IPS-20b (cell line): ENCODE measurements at regions not wholly inside any gene's neighbourhood (a gene's known extent, or its start where the extent isn't known, plus 50 kb on each side); places are given as distances from the start of the nearest gene placed in this dataset.
"Not testable (repeated sequence)": the region's sequence is repeated elsewhere in the genome, so short reads cannot be mapped to it uniquely, and the experiment has no call there.

Experiments used
- H3K27ac ChIP-seq: one replicate; pipeline ENCODE4 v1.5.1; 2013; ENCODE audit warnings: low read length
- H3K27me3 ChIP-seq: 2 replicates; pipeline ENCODE4 v1.6.1; 2013; ENCODE audit warnings: mild to moderate bottlenecking, low read length, inconsistent platforms; ENCODE audit not compliant: insufficient read depth
- H3K36me3 ChIP-seq: 2 replicates; pipeline ENCODE4 v1.6.1; 2013; ENCODE audit warnings: low read depth, mild to moderate bottlenecking, inconsistent platforms, low read length, moderate library complexity; ENCODE audit not compliant: insufficient read depth
- H3K4me1 ChIP-seq: 2 replicates; pipeline ENCODE4 v1.6.1; 2013; ENCODE audit warnings: mild to moderate bottlenecking, control low read depth, inconsistent platforms, low read length, moderate library complexity; ENCODE audit not compliant: insufficient read depth
- H3K4me3 ChIP-seq: 2 replicates; pipeline ENCODE4 v1.5.1; 2013; ENCODE audit warnings: mild to moderate bottlenecking, low read length, inconsistent platforms
- H3K9ac ChIP-seq: 2 replicates; pipeline ENCODE4 v1.6.1; 2013; ENCODE audit warnings: low read depth, mild to moderate bottlenecking, inconsistent platforms, low read length, moderate library complexity
- H3K9me3 ChIP-seq: 2 replicates; pipeline ENCODE4 v1.6.1; 2013; ENCODE audit warnings: mild to moderate bottlenecking, low read depth, low read length, inconsistent platforms; ENCODE audit not compliant: insufficient read depth

DNA sequence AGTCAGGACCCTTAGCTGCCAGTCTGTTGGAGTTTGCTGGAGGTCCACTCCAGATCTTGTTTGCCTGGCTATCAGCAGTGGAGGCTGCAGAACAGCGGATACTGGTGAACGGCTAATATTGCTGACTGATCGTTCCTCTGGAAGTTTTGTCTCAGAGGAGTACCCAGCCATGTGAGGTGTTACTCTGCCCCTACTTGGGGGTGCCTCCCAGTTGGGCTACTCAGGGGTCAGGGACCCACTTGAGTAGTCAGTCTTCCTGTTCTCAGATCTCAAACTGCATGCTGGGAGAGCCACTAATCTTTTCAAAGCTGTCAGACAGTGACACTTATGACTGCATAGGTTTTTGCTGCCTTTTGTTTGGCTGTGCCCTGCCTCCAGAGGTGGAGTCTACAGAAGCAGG, 160.5 kb downstream of the OR4A47 start:
- H3K27me3 ChIP-seq, H3K27ac ChIP-seq: not testable (repeated sequence)
- peaks cover 63% of the 10 kb centered on the region for H3K9me3 ChIP-seq

DNA sequence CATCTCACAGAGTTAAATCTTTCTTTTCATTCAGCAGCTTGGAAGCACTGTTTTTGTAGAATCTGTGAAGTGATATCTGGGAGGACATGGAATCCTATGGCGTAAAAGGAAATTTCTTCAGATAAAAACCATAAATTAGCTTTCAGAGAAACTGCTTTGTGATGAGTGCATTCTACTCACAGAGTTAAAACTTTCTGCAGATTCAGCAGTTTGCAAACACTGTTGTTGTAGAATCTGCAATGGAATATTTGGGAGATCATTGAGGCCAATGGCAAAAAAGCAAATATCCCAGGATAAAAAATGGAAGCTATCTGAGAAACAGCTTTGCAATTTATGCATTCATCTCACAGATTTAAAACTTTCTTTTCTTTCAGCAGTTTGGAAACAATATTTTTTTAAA, 180.6 kb downstream of the OR4A47 start:
- Histone ChIP-seq H3K9me3 (peaks cover 98% of the 10 kb centered on the region), H3K36me3 (no peaks in the 10 kb centered on the region), H3K27me3 (no peaks in the 10 kb centered on the region), H3K27ac (no peak overlapping the region), H3K9ac (no peak overlapping the region), H3K4me1 (no peaks in the 10 kb centered on the region), H3K4me3 (no peak overlapping the region)

More for the DNA sequence above, 160.5 kb downstream of the OR4A47 start:
- not testable (repeated sequence) for H3K4me3 ChIP-seq, H3K4me1 ChIP-seq, H3K36me3 ChIP-seq, H3K9ac ChIP-seq

DNA sequence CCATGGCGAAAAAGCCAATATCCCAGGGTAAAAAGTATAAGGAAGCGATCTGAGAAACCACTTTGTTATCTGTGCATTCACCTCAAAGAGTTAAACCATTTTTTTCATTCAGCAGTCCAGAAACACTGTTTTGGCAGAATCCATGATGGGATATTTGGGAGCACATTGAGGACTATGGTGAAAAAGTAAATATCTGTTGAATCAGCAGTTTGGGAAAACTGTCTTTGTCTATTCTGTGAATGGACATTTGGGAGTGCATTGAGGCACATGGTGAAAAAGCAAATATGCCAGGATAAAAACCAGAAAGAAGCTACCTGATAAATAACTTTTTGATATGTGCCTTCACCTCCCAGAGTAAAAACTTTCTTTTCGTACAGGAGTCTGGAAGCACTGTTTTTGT, 187.4 kb downstream of the OR4A47 start:
- Histone ChIP-seq H3K36me3 (no peaks in the 10 kb centered on the region), H3K27me3 (no peaks in the 10 kb centered on the region), H3K27ac (no peak overlapping the region), H3K4me1 (no peaks in the 10 kb centered on the region), H3K9ac (no peak overlapping the region), H3K9me3 (peaks cover 82% of the 10 kb centered on the region), H3K4me3 (no peak overlapping the region)

DNA sequence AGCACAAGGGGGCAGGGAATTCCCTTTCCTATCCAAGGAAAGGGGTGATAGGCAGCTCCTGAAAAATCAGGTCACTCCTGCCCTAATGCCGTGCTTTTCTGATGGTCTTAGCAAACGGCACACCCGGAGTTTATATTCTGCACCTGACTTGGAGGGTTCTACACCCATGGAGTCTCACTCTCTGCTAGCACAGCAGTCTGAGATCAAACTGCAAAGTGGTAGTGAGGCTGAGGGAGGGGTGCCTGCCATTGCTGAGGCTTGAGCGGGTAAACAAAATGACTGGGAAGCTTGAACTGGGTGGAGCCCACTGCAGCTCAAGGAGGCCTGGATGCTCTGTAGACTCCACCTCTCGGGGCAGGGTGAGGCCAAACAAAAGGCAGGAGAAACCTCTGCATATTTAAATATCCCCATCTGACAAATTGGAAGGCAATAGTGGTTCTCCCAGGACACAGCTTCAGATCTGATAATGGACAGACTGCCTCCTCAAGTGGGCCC, 194.7 kb downstream of the OR4A47 start:
- Histone ChIP-seq H3K36me3 (no peaks in the 10 kb centered on the region), H3K27ac (no peak overlapping the region), H3K4me3 (no peak overlapping the region), H3K27me3 (no peaks in the 10 kb centered on the region), H3K9ac (no peak overlapping the region), H3K4me1 (no peaks in the 10 kb centered on the region), H3K9me3 (peaks cover 72% of the 10 kb centered on the region)

DNA sequence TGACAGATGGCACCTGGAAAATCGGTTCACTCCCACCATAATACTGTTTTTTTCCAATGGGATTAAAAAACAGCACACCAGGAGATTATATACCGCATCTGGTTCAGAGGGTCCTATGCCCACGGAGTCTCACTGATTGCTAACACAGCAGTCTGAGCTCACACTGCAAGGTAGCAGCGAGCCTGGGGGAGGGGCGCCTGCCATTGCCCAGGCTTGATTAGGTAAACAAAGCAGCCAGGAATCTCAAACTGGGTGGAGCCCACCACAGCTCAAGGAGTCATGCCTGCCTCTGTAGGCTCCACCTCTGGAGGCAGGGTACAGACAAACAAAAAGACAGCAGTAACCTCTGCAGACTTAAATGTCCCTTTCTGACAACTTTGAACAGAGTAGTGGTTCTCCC, 240.9 kb downstream of the OR4A47 start:
- H3K27ac ChIP-seq, H3K36me3 ChIP-seq, H3K27me3 ChIP-seq, H3K4me1 ChIP-seq, H3K4me3 ChIP-seq, H3K9ac ChIP-seq: not testable (repeated sequence)
- peaks cover 80% of the 10 kb centered on the region for H3K9me3 ChIP-seq

DNA sequence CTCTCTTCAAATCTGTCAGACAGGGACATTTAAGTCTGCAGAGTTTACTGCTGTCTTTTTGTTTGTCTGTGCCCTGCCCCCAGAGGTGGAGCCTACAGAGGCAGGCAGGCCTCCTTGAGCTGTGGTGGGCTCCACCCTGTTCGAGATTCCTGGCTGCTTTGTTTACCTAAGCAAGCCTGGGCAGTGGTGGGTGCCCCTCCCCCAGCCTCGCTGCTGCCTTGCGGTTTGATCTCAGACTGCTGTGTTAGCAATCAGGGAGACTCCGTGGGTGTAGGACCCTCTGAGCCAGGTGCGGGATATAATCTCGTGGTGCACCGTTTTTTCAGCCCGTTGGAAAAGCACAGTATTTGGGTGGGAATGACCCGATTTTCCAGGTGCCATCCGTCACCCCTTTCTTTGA, 233.6 kb downstream of the TRIM51G start:
- not testable (repeated sequence) for H3K9ac ChIP-seq, H3K27me3 ChIP-seq, H3K36me3 ChIP-seq, H3K4me1 ChIP-seq, H3K4me3 ChIP-seq, H3K27ac ChIP-seq
- peaks cover 42% of the 10 kb centered on the region for H3K9me3 ChIP-seq
